WTC11 (cell line): ENCODE measurements at regions not wholly inside any gene's neighbourhood (a gene's known extent, or its start where the extent isn't known, plus 50 kb on each side); places are given as distances from the start of the nearest gene placed in this dataset.

ENCODE experiments used
- CREB1 ChIP-seq: sonication (generic); formaldehyde crosslinking; IDR thresholded peaks from 2 replicates; pipeline ENCODE4 v1.8.0; 2023; ENCODE audit warnings: mild to moderate bottlenecking, missing genetic modification reagents
- EMX1 ChIP-seq: fragments of 250-450 bp; sonication (Bioruptor Pico); IDR thresholded peaks from 2 replicates; pipeline ENCODE4 v1.8.0; 2021; ENCODE audit warnings: mild to moderate bottlenecking
- FOXJ3 ChIP-seq: sonication (generic); formaldehyde crosslinking; IDR thresholded peaks from 2 replicates; pipeline ENCODE4 v1.9.0; 2021; ENCODE audit warnings: missing genetic modification reagents, mild to moderate bottlenecking, borderline replicate concordance
- MXD4 ChIP-seq: fragments of 250-450 bp; sonication (Bioruptor Pico); IDR thresholded peaks from 2 replicates; pipeline ENCODE4 v1.8.0; 2021; ENCODE audit warnings: mild to moderate bottlenecking, moderate library complexity, borderline replicate concordance
- SMAD3 ChIP-seq: sonication (generic); formaldehyde crosslinking; IDR thresholded peaks from 2 replicates; pipeline ENCODE4 v1.8.0; 2022; ENCODE audit warnings: missing genetic modification reagents, mild to moderate bottlenecking, borderline replicate concordance
- ZNF232 ChIP-seq: sonication (generic); formaldehyde crosslinking; IDR thresholded peaks from 2 replicates; pipeline ENCODE4 v1.8.0; 2022; ENCODE audit warnings: mild to moderate bottlenecking, missing genetic modification reagents
- ZNF263 ChIP-seq: sonication (generic); formaldehyde crosslinking; IDR thresholded peaks from 2 replicates; pipeline ENCODE4 v1.8.1; 2022; ENCODE audit warnings: low read depth, mild to moderate bottlenecking, moderate library complexity, missing genetic modification reagents
- TF ChIP-seq, protein P1 (sequence below): fragments of 200-600 bp; IDR thresholded peaks from 2 replicates; pipeline ENCODE4 v1.8.0; 2022; ENCODE audit warnings: antibody characterized with exemption
- TF ChIP-seq, protein P2 (sequence below): fragments of 250-450 bp; sonication (Bioruptor Pico); conservative IDR thresholded peaks from 2 replicates; pipeline ENCODE4 v1.9.0; 2021; ENCODE audit warnings: mild to moderate bottlenecking
- TF ChIP-seq, protein P3 (sequence below): sonication (generic); formaldehyde crosslinking; IDR thresholded peaks from 2 replicates; pipeline ENCODE4 v1.8.0; 2022; ENCODE audit warnings: mild to moderate bottlenecking, missing genetic modification reagents
- TF ChIP-seq, protein P4 (sequence below): sonication (generic); formaldehyde crosslinking; IDR thresholded peaks from 2 replicates; pipeline ENCODE4 v1.8.0; 2022; ENCODE audit warnings: missing genetic modification reagents
- TF ChIP-seq, protein P5 (sequence below): sonication (generic); formaldehyde crosslinking; conservative IDR thresholded peaks from 2 replicates; pipeline ENCODE4 v1.8.1; 2022; ENCODE audit warnings: mild to moderate bottlenecking, missing genetic modification reagents
- TF ChIP-seq, protein P6 (sequence below): sonication (generic); formaldehyde crosslinking; IDR thresholded peaks from 2 replicates; pipeline ENCODE4 v1.8.1; 2022; ENCODE audit warnings: low read depth, mild to moderate bottlenecking, moderate library complexity, missing genetic modification reagents, borderline replicate concordance

DNA sequence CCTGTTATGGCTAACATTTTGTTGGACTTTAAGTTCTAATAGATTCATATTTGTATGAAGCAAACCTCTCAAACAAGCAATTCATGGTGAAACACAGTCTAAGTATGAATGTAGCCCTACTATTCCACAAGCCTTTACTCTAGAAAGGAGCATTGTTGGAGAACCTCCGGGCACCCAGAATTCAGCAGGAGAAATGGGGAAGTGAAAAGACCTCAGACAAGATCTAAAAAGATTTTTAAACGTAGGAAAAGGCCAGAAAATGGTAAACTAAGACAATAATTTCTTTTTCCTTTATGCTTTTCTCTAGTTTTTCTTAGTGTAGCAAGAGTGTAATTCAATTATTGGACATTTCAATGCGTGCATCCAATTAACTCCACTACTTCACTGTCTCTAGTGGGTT is 426.4 kb downstream of the INSC start:
- TF ChIP-seq, protein P1, sequence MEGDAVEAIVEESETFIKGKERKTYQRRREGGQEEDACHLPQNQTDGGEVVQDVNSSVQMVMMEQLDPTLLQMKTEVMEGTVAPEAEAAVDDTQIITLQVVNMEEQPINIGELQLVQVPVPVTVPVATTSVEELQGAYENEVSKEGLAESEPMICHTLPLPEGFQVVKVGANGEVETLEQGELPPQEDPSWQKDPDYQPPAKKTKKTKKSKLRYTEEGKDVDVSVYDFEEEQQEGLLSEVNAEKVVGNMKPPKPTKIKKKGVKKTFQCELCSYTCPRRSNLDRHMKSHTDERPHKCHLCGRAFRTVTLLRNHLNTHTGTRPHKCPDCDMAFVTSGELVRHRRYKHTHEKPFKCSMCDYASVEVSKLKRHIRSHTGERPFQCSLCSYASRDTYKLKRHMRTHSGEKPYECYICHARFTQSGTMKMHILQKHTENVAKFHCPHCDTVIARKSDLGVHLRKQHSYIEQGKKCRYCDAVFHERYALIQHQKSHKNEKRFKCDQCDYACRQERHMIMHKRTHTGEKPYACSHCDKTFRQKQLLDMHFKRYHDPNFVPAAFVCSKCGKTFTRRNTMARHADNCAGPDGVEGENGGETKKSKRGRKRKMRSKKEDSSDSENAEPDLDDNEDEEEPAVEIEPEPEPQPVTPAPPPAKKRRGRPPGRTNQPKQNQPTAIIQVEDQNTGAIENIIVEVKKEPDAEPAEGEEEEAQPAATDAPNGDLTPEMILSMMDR: no peak
- TF ChIP-seq SMAD3 (CRISPR knock-in tag) (no peak), MXD4 (no peak), EMX1 (CRISPR knock-in tag) (no peak), CREB1 (CRISPR knock-in tag) (no peak), FOXJ3 (CRISPR knock-in tag) (no peak), ZNF232 (CRISPR knock-in tag) (no peak), ZNF263 (CRISPR knock-in tag) (no peak)
- TF ChIP-seq, protein P2, sequence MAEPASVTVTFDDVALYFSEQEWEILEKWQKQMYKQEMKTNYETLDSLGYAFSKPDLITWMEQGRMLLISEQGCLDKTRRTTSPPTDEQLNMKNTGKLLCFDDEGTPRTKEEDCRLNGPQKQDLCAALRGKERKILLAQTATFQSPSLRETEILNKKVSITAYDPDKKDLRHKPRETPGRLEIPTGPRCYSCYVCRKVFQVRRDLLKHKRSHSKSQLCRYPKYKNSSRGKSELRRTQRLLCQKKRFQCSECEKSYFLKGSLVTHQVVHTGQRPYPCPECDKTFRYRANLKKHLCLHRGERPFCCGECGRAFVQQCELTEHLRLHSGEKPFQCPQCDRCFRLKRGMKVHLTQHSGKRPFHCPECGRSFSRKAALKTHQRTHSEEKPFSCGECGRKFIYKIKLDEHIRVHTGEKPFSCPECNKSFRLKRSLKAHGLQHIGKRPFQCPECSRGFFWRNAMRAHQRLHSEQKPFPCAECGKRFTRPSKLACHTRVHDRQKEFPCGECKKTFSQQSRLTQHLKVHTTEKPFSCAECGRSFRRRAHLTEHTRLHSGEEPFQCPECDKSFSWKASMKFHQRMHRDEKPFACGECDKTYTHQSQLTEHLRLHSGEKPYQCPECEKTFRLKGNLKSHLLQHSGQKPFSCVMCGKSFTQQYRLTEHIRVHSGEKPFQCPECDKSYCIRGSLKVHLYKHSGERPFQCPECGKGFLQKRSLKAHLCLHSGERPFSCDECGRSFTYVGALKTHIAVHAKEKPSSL (CRISPR knock-in tag): no peak
- TF ChIP-seq, protein P3, sequence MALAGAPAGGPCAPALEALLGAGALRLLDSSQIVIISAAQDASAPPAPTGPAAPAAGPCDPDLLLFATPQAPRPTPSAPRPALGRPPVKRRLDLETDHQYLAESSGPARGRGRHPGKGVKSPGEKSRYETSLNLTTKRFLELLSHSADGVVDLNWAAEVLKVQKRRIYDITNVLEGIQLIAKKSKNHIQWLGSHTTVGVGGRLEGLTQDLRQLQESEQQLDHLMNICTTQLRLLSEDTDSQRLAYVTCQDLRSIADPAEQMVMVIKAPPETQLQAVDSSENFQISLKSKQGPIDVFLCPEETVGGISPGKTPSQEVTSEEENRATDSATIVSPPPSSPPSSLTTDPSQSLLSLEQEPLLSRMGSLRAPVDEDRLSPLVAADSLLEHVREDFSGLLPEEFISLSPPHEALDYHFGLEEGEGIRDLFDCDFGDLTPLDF (CRISPR knock-in tag): no peak
- TF ChIP-seq, protein P4, sequence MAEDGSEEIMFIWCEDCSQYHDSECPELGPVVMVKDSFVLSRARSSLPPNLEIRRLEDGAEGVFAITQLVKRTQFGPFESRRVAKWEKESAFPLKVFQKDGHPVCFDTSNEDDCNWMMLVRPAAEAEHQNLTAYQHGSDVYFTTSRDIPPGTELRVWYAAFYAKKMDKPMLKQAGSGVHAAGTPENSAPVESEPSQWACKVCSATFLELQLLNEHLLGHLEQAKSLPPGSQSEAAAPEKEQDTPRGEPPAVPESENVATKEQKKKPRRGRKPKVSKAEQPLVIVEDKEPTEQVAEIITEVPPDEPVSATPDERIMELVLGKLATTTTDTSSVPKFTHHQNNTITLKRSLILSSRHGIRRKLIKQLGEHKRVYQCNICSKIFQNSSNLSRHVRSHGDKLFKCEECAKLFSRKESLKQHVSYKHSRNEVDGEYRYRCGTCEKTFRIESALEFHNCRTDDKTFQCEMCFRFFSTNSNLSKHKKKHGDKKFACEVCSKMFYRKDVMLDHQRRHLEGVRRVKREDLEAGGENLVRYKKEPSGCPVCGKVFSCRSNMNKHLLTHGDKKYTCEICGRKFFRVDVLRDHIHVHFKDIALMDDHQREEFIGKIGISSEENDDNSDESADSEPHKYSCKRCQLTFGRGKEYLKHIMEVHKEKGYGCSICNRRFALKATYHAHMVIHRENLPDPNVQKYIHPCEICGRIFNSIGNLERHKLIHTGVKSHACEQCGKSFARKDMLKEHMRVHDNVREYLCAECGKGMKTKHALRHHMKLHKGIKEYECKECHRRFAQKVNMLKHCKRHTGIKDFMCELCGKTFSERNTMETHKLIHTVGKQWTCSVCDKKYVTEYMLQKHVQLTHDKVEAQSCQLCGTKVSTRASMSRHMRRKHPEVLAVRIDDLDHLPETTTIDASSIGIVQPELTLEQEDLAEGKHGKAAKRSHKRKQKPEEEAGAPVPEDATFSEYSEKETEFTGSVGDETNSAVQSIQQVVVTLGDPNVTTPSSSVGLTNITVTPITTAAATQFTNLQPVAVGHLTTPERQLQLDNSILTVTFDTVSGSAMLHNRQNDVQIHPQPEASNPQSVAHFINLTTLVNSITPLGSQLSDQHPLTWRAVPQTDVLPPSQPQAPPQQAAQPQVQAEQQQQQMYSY: no peak
- TF ChIP-seq, protein P5, sequence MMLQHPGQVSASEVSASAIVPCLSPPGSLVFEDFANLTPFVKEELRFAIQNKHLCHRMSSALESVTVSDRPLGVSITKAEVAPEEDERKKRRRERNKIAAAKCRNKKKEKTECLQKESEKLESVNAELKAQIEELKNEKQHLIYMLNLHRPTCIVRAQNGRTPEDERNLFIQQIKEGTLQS (CRISPR knock-in tag): no peak
- TF ChIP-seq, protein P6, sequence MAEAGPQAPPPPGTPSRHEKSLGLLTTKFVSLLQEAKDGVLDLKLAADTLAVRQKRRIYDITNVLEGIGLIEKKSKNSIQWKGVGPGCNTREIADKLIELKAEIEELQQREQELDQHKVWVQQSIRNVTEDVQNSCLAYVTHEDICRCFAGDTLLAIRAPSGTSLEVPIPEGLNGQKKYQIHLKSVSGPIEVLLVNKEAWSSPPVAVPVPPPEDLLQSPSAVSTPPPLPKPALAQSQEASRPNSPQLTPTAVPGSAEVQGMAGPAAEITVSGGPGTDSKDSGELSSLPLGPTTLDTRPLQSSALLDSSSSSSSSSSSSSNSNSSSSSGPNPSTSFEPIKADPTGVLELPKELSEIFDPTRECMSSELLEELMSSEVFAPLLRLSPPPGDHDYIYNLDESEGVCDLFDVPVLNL (CRISPR knock-in tag): no peak
